ENCODE measurements at regions not wholly inside any gene's neighbourhood (a gene's known extent, or its start where the extent isn't known, plus 50 kb on each side); places are given as distances from the start of the nearest gene placed in this dataset.

- TF ChIP-seq CTCF (conservative IDR thresholded peaks at IDR 0.05; ENCODE audit: low read depth, low read length) (no peak), EZH2 (IDR thresholded peaks at IDR 0.05; ENCODE audit: low read length, unreplicated experiment) (no peak)
Measured at GRCh38 chr13:84903391-84903790, 895.8 kb downstream of the SLITRK6 start.
